ENCODE measurements at regions not wholly inside any gene's neighbourhood (a gene's known extent, or its start where the extent isn't known, plus 50 kb on each side); places are given as distances from the start of the nearest gene placed in this dataset.

GRCh38 chr14:89484051-89484844, 67.2 kb upstream of the FOXN3 start:
- Mint-ChIP-seq H3K4me3 (no peak overlapping the region), H3K4me1 (peaks cover 3% of the 10 kb centered on the region), H3K27me3 (no peaks in the 10 kb centered on the region), H3K9me3 (ENCODE audit: insufficient read depth) (no peaks in the 10 kb centered on the region), H3K27ac (no peak overlapping the region)
- Histone ChIP-seq H3K36me3 (replicated peaks in 1 of 2; ENCODE audit: control extremely low read depth in 1 of 2, control insufficient read depth in 1 of 2, extremely low read depth in 1 of 2, insufficient read depth in 2 of 2, low read length in 1 of 2) (peaks cover 1 to 4% of the 10 kb centered on the region in 2 experiments), H3K27ac (ENCODE audit: low read length in 2 of 2) (no peak overlapping the region), H3K4me2 (replicated peaks; ENCODE audit: low read depth, low read length, poor library complexity, severe bottlenecking) (no peak overlapping the region), H3K27me3 (replicated peaks in 1 of 4; ENCODE audit: control extremely low read depth in 1 of 4, control insufficient read depth in 3 of 4, insufficient read depth in 4 of 4, low read length in 3 of 4) (no peaks in the 10 kb centered on the region), H3K9me3 (ENCODE audit: control extremely low read depth in 1 of 3, control insufficient read depth in 2 of 3, insufficient read depth in 1 of 3, low read length in 2 of 3) (no peaks in the 10 kb centered on the region), H3K4me3 (ENCODE audit: control extremely low read depth in 1 of 5, extremely low read depth in 1 of 5, insufficient read depth in 1 of 5, low read depth in 2 of 5, low read length in 4 of 5) (no peak overlapping the region), H3K79me2 (ENCODE audit: control insufficient read depth, insufficient read depth, low read length) (peaks cover 64% of the 10 kb centered on the region), H2AFZ (ENCODE audit: insufficient read depth, low read depth, low read length, poor library complexity, severe bottlenecking) (no peak overlapping the region), H4K20me1 (ENCODE audit: control insufficient read depth, insufficient read depth, low read length, poor library complexity, severe bottlenecking) (no peaks in the 10 kb centered on the region), H3K9ac (ENCODE audit: low read length) (no peak overlapping the region), H3K4me1 (ENCODE audit: control insufficient read depth in 2 of 2, insufficient read depth in 2 of 2, low read length in 2 of 2) (no peaks in the 10 kb centered on the region)
- ChIA-PET CTCF (no interaction called here), POLR2A (no interaction called here)
- ATAC-seq (ENCODE audit: low read depth) (no peak), DNase-seq (no peak)
- TF ChIP-seq EZH2 (IDR thresholded peaks at IDR 0.05; ENCODE audit: borderline replicate concordance, insufficient read depth, low read depth, low read length, poor library complexity, severe bottlenecking) (no peak), CTCF (IDR thresholded peaks at IDR 0.05) (no peak)
- 100% methylated on average over 7 of the region's 9 CpGs for WGBS (ENCODE audit: insufficient coverage)
- intact Hi-C loops (cut with micrococcal nuclease) = no loop called here

- DNase-seq (no peak), ATAC-seq (ENCODE audit: low read depth) (no peak)
- TF ChIP-seq EZH2 (IDR thresholded peaks at IDR 0.05; ENCODE audit: borderline replicate concordance, insufficient read depth, low read depth, low read length, poor library complexity, severe bottlenecking) = no peak
- TF ChIP-seq CTCF (IDR thresholded peaks at IDR 0.05) = no peak
- POLR2A ChIA-PET = no interaction called here
- Histone ChIP-seq H4K20me1 (ENCODE audit: control insufficient read depth, insufficient read depth, low read length, poor library complexity, severe bottlenecking) (no peaks in the 10 kb centered on the region), H3K4me2 (replicated peaks; ENCODE audit: low read depth, low read length, poor library complexity, severe bottlenecking) (no peak overlapping the region), H3K9me3 (ENCODE audit: control extremely low read depth in 1 of 3, control insufficient read depth in 2 of 3, insufficient read depth in 1 of 3, low read length in 2 of 3) (peaks cover 0 to 4% (median 0%) of the 10 kb centered on the region in 3 donors), H3K36me3 (replicated peaks in 1 of 2; ENCODE audit: control extremely low read depth in 1 of 2, control insufficient read depth in 1 of 2, extremely low read depth in 1 of 2, insufficient read depth in 2 of 2, low read length in 1 of 2) (peaks cover 1 to 7% of the 10 kb centered on the region in 2 experiments), H2AFZ (ENCODE audit: insufficient read depth, low read depth, low read length, poor library complexity, severe bottlenecking) (no peak overlapping the region), H3K4me1 (ENCODE audit: control insufficient read depth in 2 of 2, insufficient read depth in 2 of 2, low read length in 2 of 2) (no peaks in the 10 kb centered on the region), H3K9ac (ENCODE audit: low read length) (no peak overlapping the region), H3K27me3 (replicated peaks in 1 of 4; ENCODE audit: control extremely low read depth in 1 of 4, control insufficient read depth in 3 of 4, insufficient read depth in 4 of 4, low read length in 3 of 4) (no peaks in the 10 kb centered on the region), H3K4me3 (ENCODE audit: control extremely low read depth in 1 of 5, extremely low read depth in 1 of 5, insufficient read depth in 1 of 5, low read depth in 2 of 5, low read length in 4 of 5) (no peak overlapping the region), H3K79me2 (ENCODE audit: control insufficient read depth, insufficient read depth, low read length) (peaks cover 36% of the 10 kb centered on the region), H3K27ac (ENCODE audit: low read length in 2 of 2) (no peak overlapping the region)
- Mint-ChIP-seq H3K27ac (no peak overlapping the region), H3K4me1 (peaks cover 8% of the 10 kb centered on the region), H3K9me3 (ENCODE audit: insufficient read depth) (no peaks in the 10 kb centered on the region), H3K4me3 (no peak overlapping the region), H3K27me3 (no peaks in the 10 kb centered on the region)
- intact Hi-C loops (cut with micrococcal nuclease) = no loop called here
- 98% methylated on average over 11 of the region's 11 CpGs for WGBS (ENCODE audit: insufficient coverage)
- CTCF ChIA-PET = no interaction called here
Observed at GRCh38 chr14:89481196-89481595, 64.2 kb upstream of the FOXN3 start.

Data from B cell (primary cell).